Gastrocnemius medialis (tissue), 4 donors: ENCODE measurements at regions not wholly inside any gene's neighbourhood (a gene's known extent, or its start where the extent isn't known, plus 50 kb on each side); places are given as distances from the start of the nearest gene placed in this dataset.

Experiments
- CTCF ChIP-seq, 5 experiments: fragments of 450-650 bp in 3 of 5; fragments of 200-600 bp in 2 of 5; sonication (generic) in 2 of 5; IDR thresholded peaks in 4 of 5; conservative IDR thresholded peaks in 1 of 5; 1 replicate in 4 of 5; 2 replicates in 1 of 5; pipeline ENCODE4 v1.5.1; 2016 to 2019; ENCODE audit warnings: antibody characterized with exemption in 5 of 5, mild to moderate bottlenecking in 3 of 5, moderate library complexity in 3 of 5
- POLR2A ChIP-seq, 2 donors: fragments of 450-650 bp; IDR thresholded peaks; one replicate each; pipeline ENCODE4 v1.6.1; 2017; ENCODE audit warnings: antibody characterized with exemption in 2 of 2, mild to moderate bottlenecking in 2 of 2, moderate library complexity in 2 of 2

- no peak for TF ChIP-seq CTCF (IDR thresholded peaks at IDR 0.05 in 4 of 5, conservative IDR thresholded peaks at IDR 0.05 in 1 of 5)
- TF ChIP-seq POLR2A (IDR thresholded peaks at IDR 0.05), result no peak
Observed at GRCh38 chr12:19596434-19597166, 157.3 kb downstream of the AEBP2 start.
